GM19397 (cell line): ENCODE measurements at regions not wholly inside any gene's neighbourhood (a gene's known extent, or its start where the extent isn't known, plus 50 kb on each side); places are given as distances from the start of the nearest gene placed in this dataset.
A peak's percentile ranks its signal among the peaks of the same experiment; 100 is the strongest.
"Not testable (repeated sequence)": the region's sequence is repeated elsewhere in the genome, so short reads cannot be mapped to it uniquely, and the experiment has no call there.

Source experiments
- ATAC-seq: cut with Tn5 transposase; IDR thresholded peaks from one replicate; pipeline ENCODE4 v1.9.1; 2021; ENCODE audit warnings: mild to moderate bottlenecking, moderate library complexity; ENCODE audit not compliant: unreplicated experiment

GRCh38 chr2:8561692-8562091 is 120.2 kb upstream of the ID2 start:
- ATAC-seq: not testable (repeated sequence)

DNA sequence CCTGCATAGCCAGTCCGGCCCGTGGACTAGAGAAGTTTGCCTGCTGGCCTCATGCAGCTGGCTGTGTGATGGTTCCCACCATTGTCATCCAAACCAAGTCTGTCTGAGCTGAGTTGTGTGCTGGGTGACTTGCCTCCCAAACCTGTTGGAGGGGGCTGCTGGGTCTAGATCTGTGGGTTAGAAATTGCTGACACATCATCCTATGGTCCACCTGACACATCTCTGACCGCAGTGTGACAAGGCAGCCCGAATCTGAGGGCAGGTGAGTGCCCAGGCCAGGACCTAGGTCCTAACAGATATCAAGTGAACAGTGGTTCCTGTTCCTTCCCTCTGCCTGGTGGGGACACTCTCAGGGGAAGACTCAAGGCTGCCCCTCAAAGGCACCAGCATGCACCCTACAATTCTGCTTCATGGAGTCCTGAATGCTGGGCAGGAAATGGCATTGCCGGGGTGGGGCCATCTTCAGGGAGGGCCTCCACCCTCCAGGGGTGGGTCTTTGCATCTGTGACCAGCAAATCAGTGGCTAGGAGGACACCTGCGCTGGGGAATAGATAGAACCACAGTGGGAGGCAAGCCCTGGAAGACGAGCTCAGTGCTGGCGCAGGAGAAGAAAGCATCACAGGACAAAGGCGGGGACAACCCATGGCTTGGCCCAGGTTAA is 117.9 kb upstream of the ID2 start:
- no peak for ATAC-seq

DNA sequence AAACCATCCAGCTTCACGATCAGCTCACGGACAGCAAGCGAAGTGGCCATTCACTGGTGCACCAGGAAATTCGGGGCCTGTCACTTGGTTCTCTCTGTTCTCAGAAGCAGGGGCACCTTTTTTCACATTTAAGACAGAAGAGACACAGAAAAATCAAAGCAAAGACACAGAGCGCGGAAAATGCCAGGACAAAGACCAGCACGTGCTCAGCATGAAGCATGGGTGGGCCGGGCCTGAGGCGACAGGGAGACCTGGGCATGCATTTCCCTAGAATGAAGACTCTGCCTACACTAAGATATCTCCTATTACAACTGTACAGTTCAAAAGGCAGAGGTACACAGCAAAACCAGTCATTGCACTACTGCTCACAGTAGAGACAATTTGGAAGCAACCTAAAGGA is 117.4 kb upstream of the ID2 start:
- ATAC-seq: no peak

GRCh38 chr2:8565399-8566154 is 116.3 kb upstream of the ID2 start:
- ATAC-seq: no peak

DNA sequence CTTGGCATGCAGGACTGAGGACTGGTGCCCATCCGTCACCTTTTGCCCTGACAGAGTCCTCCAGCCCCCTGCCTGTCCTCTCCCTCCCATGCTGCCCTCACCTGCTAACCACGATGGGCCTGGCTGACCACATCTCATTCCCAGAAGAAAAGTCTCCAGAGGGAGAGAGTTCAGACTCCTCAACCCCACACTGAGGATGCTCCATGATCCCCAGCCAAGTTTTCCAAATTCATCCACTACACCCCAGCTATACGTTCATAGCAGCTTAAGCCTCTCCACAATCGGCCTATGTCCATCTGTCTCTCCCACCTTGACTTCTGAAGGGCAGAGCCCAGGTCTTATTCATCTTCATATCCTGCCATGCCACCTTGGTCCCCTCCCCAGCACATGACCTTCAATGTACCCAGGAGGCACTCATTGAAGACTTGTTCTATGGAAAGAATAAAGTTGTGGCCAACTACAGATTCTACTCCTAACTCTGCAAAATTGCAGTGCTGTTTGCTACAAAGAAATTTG is 115.6 kb upstream of the ID2 start:
- ATAC-seq: no peak

GRCh38 chr2:8566774-8567468 is 114.9 kb upstream of the ID2 start:
- ATAC-seq: no peak

- ATAC-seq: no peak
Observed at GRCh38 chr2:8567469-8568260, 114.2 kb upstream of the ID2 start.

DNA sequence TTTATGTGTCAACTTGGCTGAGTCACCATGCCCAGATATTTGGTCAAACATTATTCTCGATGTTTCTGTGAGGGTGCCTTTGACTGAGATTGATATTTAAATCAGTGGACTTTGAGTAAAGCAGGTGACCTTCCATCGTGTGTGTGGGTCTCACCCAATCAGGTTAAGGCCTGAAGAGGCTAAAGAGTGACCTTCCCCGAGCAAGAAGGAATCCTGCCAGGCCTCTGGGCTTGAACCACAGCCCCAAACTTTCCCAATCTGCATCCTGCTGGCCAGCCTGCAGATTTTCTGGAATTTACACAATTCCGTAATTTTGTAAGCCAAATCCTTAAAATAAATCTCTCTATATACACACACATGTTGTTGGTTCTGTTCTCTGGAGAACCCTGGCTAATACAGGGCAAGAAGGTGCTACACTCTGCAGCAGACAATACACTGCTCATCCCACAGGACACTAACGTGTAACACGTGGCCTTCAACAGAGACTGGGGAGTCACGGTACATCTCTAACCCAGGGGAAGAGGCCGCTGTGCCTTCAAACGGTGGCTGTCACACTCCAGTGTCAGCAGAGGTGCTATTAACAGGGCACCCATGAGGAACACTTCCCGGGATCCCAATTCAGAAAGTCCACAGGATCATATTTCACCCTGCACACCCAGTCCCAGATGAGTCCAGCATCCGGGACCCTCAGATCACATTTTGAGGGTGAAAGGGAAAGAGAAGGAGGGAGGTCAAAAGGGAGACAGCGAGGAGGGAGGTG is 113.1 kb upstream of the ID2 start:
- ATAC-seq: no peak

GRCh38 chr2:8569332-8569930 is 112.4 kb upstream of the ID2 start:
- no peak for ATAC-seq

- ATAC-seq: no peak
Observed at GRCh38 chr2:8570637-8571036, 111.2 kb upstream of the ID2 start.

GRCh38 chr2:8571301-8571791 is 110.5 kb upstream of the ID2 start:
- ATAC-seq: no peak

- ATAC-seq: no peak
Observed at GRCh38 chr2:8571792-8572499, 109.9 kb upstream of the ID2 start.

GRCh38 chr2:8572712-8573233 is 109.1 kb upstream of the ID2 start:
- no peak for ATAC-seq

- ATAC-seq: no peak
Observed at GRCh38 chr2:8573234-8573941, 108.5 kb upstream of the ID2 start.

- no peak for ATAC-seq
Observed at GRCh38 chr2:8573942-8574195, 108.0 kb upstream of the ID2 start.

- ATAC-seq: peak; percentile 62
Observed at GRCh38 chr2:8574196-8575037, 107.4 kb upstream of the ID2 start.

GRCh38 chr2:8575038-8575833 is 106.6 kb upstream of the ID2 start:
- ATAC-seq: peak; percentile 30
